Osteoblast (primary cell): ENCODE measurements at regions not wholly inside any gene's neighbourhood (a gene's known extent, or its start where the extent isn't known, plus 50 kb on each side); places are given as distances from the start of the nearest gene placed in this dataset.

Experiments
- DNase-seq: peaks from one replicate; pipeline ENCODE4 v3.0.0; 2011; ENCODE audit warnings: low spot score, mixed read lengths; ENCODE audit not compliant: insufficient read length; ENCODE audit errors: missing footprints
- H2AFZ ChIP-seq: 2 replicates; pipeline ENCODE4 v1.6.0; 2011; ENCODE audit warnings: mild to moderate bottlenecking, low read length
- H3K27ac ChIP-seq: 2 replicates; pipeline ENCODE4 v1.5.1; 2011; ENCODE audit warnings: mild to moderate bottlenecking, low read depth, low read length, moderate library complexity
- H3K27me3 ChIP-seq: 2 replicates; pipeline ENCODE4 v1.6.0; 2012; ENCODE audit warnings: mild to moderate bottlenecking, control low read depth, inconsistent platforms, low read length, moderate library complexity; ENCODE audit not compliant: insufficient read depth
- H3K36me3 ChIP-seq: 2 replicates; pipeline ENCODE4 v1.5.1; 2011; ENCODE audit warnings: mild to moderate bottlenecking, low read length, control low read depth, moderate library complexity; ENCODE audit not compliant: insufficient read depth
- H3K4me1 ChIP-seq: 2 replicates; pipeline ENCODE4 v1.5.1; 2011; ENCODE audit warnings: mild to moderate bottlenecking, low read length, control low read depth, moderate library complexity; ENCODE audit not compliant: insufficient read depth
- H3K4me2 ChIP-seq: 2 replicates; pipeline ENCODE4 v1.6.0; 2011; ENCODE audit warnings: mild to moderate bottlenecking, low read length; ENCODE audit not compliant: insufficient read depth
- H3K4me3 ChIP-seq: fragments of 200-600 bp; sonication (generic); 3 replicates; pipeline ENCODE4 v1.5.1; 2012; ENCODE audit warnings: mild to moderate bottlenecking, low read length, inconsistent platforms; ENCODE audit not compliant: insufficient read depth
- H3K79me2 ChIP-seq: 2 replicates; pipeline ENCODE4 v1.6.0; 2012; ENCODE audit warnings: mild to moderate bottlenecking, low read length, control low read depth, inconsistent platforms; ENCODE audit not compliant: insufficient read depth
- H3K9me3 ChIP-seq: 2 replicates; pipeline ENCODE4 v1.5.1; 2011; ENCODE audit warnings: low read depth, low read length, control low read depth
- H4K20me1 ChIP-seq: 2 replicates; pipeline ENCODE4 v1.6.0; 2012; ENCODE audit warnings: mild to moderate bottlenecking, low read length, control low read depth; ENCODE audit not compliant: insufficient read depth
- CTCF ChIP-seq: IDR thresholded peaks from 2 replicates; pipeline ENCODE4 v1.5.1; 2011; ENCODE audit warnings: mild to moderate bottlenecking, low read depth, low read length, moderate library complexity; ENCODE audit errors: extremely low read depth

- H3K27ac ChIP-seq = no peak overlapping the region
- no peaks in the 10 kb centered on the region for H4K20me1 ChIP-seq
- H3K36me3 ChIP-seq = no peaks in the 10 kb centered on the region
- no peak overlapping the region for H3K4me2 ChIP-seq
- H3K4me1 ChIP-seq = no peaks in the 10 kb centered on the region
- H3K27me3 ChIP-seq = peaks cover 10% of the 10 kb centered on the region
- no peak for TF ChIP-seq CTCF
- H3K9me3 ChIP-seq = no peaks in the 10 kb centered on the region
- H3K79me2 ChIP-seq = no peaks in the 10 kb centered on the region
- H3K4me3 ChIP-seq = no peak overlapping the region
- no peak for DNase-seq
- H2AFZ ChIP-seq = no peak overlapping the region
Observed at GRCh38 chr6:168880271-168880670, 373.4 kb downstream of the THBS2 start.

- no peak for DNase-seq
- Histone ChIP-seq H3K4me1 (no peaks in the 10 kb centered on the region), H3K27ac (no peak overlapping the region), H4K20me1 (no peaks in the 10 kb centered on the region), H3K79me2 (no peaks in the 10 kb centered on the region), H3K4me2 (no peak overlapping the region), H3K36me3 (no peaks in the 10 kb centered on the region), H2AFZ (no peak overlapping the region), H3K4me3 (no peak overlapping the region), H3K27me3 (peaks cover 5% of the 10 kb centered on the region), H3K9me3 (no peaks in the 10 kb centered on the region)
- no peak for TF ChIP-seq CTCF
Observed at GRCh38 chr6:168877821-168878282, 375.8 kb downstream of the THBS2 start.

GRCh38 chr6:168876956-168877355 lies 376.7 kb downstream of the THBS2 start:
- Histone ChIP-seq H3K36me3 (no peaks in the 10 kb centered on the region), H3K27ac (no peak overlapping the region), H3K79me2 (no peaks in the 10 kb centered on the region), H4K20me1 (no peaks in the 10 kb centered on the region), H3K9me3 (no peaks in the 10 kb centered on the region), H3K27me3 (peaks cover 7% of the 10 kb centered on the region), H3K4me3 (no peak overlapping the region), H3K4me2 (no peak overlapping the region), H3K4me1 (no peaks in the 10 kb centered on the region), H2AFZ (no peak overlapping the region)
- DNase-seq = no peak
- TF ChIP-seq CTCF = no peak

GRCh38 chr6:168875811-168876576 lies 377.7 kb downstream of the THBS2 start:
- Histone ChIP-seq H2AFZ (no peak overlapping the region), H3K4me2 (no peak overlapping the region), H3K36me3 (no peaks in the 10 kb centered on the region), H3K4me1 (no peaks in the 10 kb centered on the region), H3K4me3 (no peak overlapping the region), H3K27ac (no peak overlapping the region), H4K20me1 (no peaks in the 10 kb centered on the region), H3K27me3 (peaks cover 10% of the 10 kb centered on the region), H3K9me3 (no peaks in the 10 kb centered on the region), H3K79me2 (no peaks in the 10 kb centered on the region)
- no peak for TF ChIP-seq CTCF
- DNase-seq = no peak
